Fibroblast of the aortic adventitia (primary cell): ENCODE measurements at regions not wholly inside any gene's neighbourhood (a gene's known extent, or its start where the extent isn't known, plus 50 kb on each side); places are given as distances from the start of the nearest gene placed in this dataset.
"Not testable (repeated sequence)": the region's sequence is repeated elsewhere in the genome, so short reads cannot be mapped to it uniquely, and the experiment has no call there.

Experiments
- DNase-seq: peaks from one replicate; pipeline ENCODE4 v3.0.0-alpha.2; 2010; ENCODE audit warnings: low read depth
- H3K4me3 ChIP-seq: 2 replicates; pipeline ENCODE4 v1.5.1; 2011; ENCODE audit warnings: low read depth, mild to moderate bottlenecking, control low read depth, low read length, moderate library complexity
- TF ChIP-seq, protein P1 (sequence below): IDR thresholded peaks from 2 replicates; pipeline ENCODE4 v1.5.1; 2011; ENCODE audit warnings: mild to moderate bottlenecking, low read length, control low read depth, inconsistent platforms; ENCODE audit not compliant: insufficient read depth

DNA sequence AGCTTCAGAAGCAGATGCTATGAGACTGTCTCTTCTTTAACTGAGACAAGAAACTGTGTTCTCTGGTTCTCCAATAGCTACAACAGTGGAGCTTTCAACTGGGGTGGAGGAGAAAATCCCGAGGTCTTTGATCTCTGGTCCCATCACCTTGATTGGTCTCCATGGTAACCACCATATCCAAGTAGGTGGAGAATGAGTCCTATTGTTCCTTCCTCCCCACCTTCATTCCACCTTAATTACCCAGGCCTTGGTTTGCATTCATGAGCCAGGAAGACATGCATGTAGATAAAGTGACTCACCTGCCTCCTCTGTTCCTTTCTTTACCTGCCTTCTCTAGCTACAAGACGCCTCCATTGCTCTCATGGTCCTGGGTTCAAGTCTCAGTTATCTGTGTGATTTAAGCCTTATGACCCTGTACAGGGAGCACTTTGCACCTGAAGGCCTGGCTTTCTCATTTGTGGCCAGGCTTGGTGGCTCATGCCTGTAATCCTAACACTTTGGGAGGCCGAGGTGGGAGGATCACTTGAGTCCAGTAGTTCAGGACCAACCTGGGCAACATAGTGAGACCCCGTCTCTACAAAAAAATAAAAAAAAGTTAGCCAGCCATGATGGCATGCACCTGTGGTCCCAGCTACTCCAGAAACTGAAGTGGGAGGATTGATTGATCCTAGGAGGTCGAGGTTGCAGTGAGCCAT lies 157.7 kb upstream of the TBX3 start:
- no peak for DNase-seq
- TF ChIP-seq, protein P1, sequence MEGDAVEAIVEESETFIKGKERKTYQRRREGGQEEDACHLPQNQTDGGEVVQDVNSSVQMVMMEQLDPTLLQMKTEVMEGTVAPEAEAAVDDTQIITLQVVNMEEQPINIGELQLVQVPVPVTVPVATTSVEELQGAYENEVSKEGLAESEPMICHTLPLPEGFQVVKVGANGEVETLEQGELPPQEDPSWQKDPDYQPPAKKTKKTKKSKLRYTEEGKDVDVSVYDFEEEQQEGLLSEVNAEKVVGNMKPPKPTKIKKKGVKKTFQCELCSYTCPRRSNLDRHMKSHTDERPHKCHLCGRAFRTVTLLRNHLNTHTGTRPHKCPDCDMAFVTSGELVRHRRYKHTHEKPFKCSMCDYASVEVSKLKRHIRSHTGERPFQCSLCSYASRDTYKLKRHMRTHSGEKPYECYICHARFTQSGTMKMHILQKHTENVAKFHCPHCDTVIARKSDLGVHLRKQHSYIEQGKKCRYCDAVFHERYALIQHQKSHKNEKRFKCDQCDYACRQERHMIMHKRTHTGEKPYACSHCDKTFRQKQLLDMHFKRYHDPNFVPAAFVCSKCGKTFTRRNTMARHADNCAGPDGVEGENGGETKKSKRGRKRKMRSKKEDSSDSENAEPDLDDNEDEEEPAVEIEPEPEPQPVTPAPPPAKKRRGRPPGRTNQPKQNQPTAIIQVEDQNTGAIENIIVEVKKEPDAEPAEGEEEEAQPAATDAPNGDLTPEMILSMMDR, result no peak
- H3K4me3 ChIP-seq, result no peak overlapping the region

DNA sequence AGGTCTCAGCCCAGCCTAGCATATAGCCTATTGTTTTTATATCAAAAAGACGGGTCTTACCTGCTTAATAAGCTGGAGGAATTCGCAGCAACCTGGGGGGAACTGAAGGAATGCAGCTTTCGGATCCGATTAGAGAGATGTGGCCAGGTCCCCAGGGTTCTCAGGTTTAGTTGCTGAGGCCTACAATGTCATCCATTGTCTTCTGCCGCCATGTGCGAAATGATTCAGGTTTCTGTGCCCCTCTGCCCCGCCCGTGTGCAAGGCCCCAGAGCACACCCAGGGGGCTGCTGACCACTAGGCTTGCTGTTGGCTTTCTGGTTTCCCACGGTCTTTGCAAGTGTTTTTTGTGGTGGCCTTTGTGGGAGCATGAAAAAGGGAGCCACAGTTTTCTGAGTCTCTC lies 154.5 kb upstream of the TBX3 start:
- DNase-seq, result no peak
- H3K4me3 ChIP-seq, result no peak overlapping the region
- TF ChIP-seq, protein P1, result no peak

DNA sequence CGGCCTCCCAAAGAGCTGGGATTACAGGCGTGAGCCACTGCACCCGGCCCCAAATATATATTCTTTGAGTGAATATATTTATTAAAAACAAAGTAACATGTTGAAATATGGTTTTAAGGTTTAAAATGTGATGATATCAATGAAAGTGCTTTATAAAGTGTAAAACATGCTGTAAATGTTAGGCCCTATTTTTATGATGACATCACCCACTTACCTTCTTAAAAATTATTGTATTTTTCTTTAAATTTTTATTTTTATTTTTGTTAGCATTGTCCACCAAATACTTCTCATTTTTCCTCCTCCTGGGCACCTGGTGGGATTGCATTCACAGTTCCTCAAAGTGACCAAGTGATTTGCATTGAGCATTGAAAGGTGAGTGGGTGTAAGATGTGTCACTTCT lies 152.6 kb upstream of the TBX3 start:
- TF ChIP-seq, protein P1, result no peak
- no peak for DNase-seq
- H3K4me3 ChIP-seq, result no peak overlapping the region

- peak; percentile 66 for DNase-seq
- TF ChIP-seq, protein P1, result no peak
- H3K4me3 ChIP-seq, result no peak overlapping the region
Measured at GRCh38 chr12:114835031-114835430, 151.1 kb upstream of the TBX3 start.

GRCh38 chr12:114834621-114835020 lies 150.6 kb upstream of the TBX3 start:
- DNase-seq, result peak; percentile 29
- no peak overlapping the region for H3K4me3 ChIP-seq
- TF ChIP-seq, protein P1, result no peak

DNA sequence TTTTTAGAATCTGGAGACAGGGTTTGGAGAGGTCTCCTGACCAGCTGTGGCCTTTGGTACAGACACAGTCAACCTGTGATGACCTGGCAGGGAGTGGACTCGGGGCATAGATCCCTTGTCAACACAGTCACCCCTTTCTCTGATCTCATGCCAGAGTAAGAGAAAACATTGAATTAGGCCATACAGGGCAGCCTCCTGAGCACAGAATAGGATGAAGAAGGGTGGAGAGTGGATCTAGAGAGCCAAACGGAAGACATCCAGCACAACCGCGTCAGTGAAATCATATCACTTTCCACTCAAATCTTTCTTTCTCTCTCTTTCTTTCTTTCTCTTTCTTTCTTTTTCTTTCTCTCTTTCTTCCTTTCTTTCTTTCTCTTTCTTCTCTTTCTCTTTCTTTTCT lies 145.9 kb upstream of the TBX3 start:
- DNase-seq, result no peak
- no peak overlapping the region for H3K4me3 ChIP-seq
- TF ChIP-seq, protein P1, result no peak

DNA sequence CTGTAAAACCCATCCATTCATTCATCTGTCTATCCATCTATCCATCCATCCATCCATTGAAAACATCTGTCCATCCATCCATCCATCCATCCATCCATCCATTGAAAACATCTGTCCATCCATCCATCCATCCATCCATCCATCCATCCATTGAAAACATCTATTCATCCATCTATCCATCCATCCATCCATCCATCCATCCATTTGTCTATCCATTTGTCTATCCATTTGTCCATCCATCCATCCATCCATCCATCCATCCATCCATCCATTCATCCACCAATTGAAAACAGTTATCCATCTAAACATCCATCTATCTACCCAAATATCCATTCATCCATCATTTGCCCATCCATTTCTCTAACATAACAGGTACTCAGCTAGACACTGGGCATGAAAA lies 145.3 kb upstream of the TBX3 start:
- DNase-seq, H3K4me3 ChIP-seq: not testable (repeated sequence)
